ENCODE measurements at regions not wholly inside any gene's neighbourhood (a gene's known extent, or its start where the extent isn't known, plus 50 kb on each side); places are given as distances from the start of the nearest gene placed in this dataset.
"Not testable (repeated sequence)": the region's sequence is repeated elsewhere in the genome, so short reads cannot be mapped to it uniquely, and the experiment has no call there.

DNA sequence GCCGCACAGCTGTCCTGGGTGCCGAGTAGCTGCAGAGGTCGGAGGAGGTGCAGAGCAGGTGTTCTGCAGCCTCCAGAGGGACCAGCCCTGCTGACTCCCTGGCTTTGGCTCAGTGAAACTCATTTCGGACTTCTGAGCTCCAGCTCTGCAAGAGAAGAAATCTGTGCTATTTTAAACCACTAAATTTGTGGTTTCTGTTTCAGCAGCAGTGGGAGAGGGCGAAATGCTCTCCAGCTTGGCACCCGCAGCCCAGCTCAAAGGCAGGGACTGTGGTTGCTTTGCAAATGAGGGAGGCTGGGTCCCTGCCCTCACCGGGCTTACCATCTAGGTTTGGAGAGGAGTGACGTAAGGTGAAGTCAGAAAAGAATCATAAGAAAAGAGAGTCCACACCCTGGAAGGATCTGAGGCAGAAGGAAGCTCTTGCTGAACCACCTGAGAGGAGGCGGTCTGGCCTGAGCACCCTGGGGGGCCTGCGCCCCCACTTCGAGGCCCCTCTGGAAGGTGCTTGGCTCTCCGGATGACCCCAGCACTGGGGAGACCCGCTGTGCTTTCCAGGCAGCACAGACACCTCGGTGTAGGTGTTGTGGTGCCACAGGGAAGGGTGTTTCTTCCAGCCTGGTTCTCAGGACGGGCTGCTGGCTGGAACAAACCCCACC, 112.8 kb upstream of the FAM20C start:
- DNase-seq; H3K27ac ChIP-seq (ENCODE audit: low read length); H3K4me3 ChIP-seq (ENCODE audit: low read length); H3K36me3 ChIP-seq (ENCODE audit: control insufficient read depth, insufficient read depth, low read length); H3K27me3 ChIP-seq (ENCODE audit: control insufficient read depth, insufficient read depth, low read length); H3K4me1 ChIP-seq (ENCODE audit: control insufficient read depth, insufficient read depth, low read length); H3K9me3 ChIP-seq (ENCODE audit: control insufficient read depth, low read depth, low read length): not testable (repeated sequence)
- no CpG with 5 or more reads among the region's 15 CpGs for WGBS (ENCODE audit: insufficient coverage, low lambda C conversion rate)

DNA sequence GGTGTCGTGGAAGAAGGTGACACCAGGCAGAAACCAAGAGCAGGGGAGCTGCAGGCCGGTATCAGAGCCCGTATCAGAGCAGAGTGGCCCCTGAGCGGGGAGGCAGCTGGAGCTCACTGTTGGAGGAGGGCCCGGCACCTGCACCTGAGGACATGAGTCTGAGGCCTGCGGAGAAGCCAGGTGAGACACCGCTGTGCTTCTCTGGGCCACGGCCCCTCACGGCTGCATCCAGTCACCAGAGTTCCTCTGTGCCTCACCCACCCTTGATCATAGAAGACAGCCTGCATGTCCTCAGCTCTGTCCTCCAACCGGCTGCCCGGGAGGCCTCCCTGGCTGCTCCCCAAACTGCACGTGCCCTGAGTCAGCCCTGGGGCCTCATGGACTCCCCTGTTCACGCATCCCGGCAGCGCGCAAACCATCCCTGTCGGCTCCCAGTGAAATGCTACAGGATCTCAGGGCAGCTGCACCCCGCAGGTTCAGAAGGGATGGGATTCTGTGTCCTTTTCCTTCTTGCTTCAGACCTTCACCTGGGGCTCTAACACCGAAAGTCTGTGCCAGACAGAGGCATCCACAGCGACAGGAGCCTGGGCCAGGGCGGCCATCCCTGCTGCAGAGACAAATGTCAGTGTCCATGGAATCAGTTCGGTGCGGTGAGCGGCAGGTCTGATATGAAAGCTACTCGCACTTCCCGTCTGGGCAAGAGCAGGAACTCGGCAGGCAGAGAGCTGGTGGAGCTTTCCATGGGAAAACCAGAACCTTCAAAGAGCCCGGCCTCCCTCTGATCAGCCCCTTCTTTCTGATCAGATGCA, 111.9 kb upstream of the FAM20C start:
- Histone ChIP-seq H3K4me1 (ENCODE audit: control insufficient read depth, insufficient read depth, low read length) (peaks cover 6% of the 10 kb centered on the region), H3K36me3 (ENCODE audit: control insufficient read depth, insufficient read depth, low read length) (no peaks in the 10 kb centered on the region), H3K27me3 (ENCODE audit: control insufficient read depth, insufficient read depth, low read length) (no peaks in the 10 kb centered on the region), H3K9me3 (ENCODE audit: control insufficient read depth, low read depth, low read length) (no peaks in the 10 kb centered on the region), H3K4me3 (ENCODE audit: low read length) (no peak overlapping the region), H3K27ac (ENCODE audit: low read length) (no peak overlapping the region)
- WGBS (ENCODE audit: insufficient coverage, low lambda C conversion rate), result 100% methylated on average over 1 of the region's 28 CpGs
- DNase-seq, result no peak

DNA sequence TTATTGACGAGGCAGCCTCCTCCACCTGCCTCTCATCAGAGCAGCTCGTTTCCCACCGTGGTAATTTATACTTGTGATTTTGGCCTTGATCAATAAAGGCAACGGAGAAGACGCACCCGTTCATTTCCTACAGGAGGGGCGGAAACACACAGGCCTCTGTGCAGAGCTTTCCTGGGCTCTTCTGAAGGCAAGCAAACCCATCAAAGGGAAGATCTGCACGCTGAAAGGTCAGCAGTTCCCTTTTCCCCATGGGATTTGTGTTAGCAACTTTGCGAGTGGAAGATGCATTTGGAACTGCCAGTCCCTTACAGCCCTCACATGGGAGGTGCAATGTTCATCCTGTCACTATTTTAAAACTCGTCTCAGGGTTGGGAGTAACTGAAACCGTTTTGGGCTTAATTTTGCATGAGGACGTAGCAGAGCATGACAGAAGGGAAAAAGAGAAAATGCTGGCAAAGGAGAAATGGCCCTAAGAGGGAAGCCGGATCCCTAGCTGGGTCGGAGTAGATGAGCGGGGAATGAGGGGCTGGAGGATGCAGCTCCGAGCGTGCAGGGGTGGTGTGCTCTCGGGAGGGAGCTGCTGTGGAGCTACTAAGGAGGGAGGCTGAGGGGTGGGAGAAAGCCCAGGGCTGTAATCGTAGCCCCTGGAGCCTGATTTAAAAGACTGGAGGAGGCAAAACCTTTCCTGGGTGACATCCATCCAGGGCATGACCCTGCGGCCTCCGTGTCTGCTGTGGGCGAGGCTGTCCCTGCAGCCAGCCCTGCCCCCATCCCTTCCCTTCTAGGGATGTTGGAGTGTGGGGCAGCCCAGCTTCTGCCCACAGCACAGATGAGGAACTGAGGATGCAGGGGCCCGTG, 111.1 kb upstream of the FAM20C start:
- Histone ChIP-seq H3K36me3 (ENCODE audit: control insufficient read depth, insufficient read depth, low read length) (no peaks in the 10 kb centered on the region), H3K27me3 (ENCODE audit: control insufficient read depth, insufficient read depth, low read length) (no peaks in the 10 kb centered on the region), H3K9me3 (ENCODE audit: control insufficient read depth, low read depth, low read length) (no peaks in the 10 kb centered on the region), H3K4me3 (ENCODE audit: low read length) (no peak overlapping the region), H3K4me1 (ENCODE audit: control insufficient read depth, insufficient read depth, low read length) (peaks cover 6% of the 10 kb centered on the region), H3K27ac (ENCODE audit: low read length) (no peak overlapping the region)
- WGBS (ENCODE audit: insufficient coverage, low lambda C conversion rate), result 100% methylated on average over 3 of the region's 23 CpGs
- DNase-seq, result no peak

DNA sequence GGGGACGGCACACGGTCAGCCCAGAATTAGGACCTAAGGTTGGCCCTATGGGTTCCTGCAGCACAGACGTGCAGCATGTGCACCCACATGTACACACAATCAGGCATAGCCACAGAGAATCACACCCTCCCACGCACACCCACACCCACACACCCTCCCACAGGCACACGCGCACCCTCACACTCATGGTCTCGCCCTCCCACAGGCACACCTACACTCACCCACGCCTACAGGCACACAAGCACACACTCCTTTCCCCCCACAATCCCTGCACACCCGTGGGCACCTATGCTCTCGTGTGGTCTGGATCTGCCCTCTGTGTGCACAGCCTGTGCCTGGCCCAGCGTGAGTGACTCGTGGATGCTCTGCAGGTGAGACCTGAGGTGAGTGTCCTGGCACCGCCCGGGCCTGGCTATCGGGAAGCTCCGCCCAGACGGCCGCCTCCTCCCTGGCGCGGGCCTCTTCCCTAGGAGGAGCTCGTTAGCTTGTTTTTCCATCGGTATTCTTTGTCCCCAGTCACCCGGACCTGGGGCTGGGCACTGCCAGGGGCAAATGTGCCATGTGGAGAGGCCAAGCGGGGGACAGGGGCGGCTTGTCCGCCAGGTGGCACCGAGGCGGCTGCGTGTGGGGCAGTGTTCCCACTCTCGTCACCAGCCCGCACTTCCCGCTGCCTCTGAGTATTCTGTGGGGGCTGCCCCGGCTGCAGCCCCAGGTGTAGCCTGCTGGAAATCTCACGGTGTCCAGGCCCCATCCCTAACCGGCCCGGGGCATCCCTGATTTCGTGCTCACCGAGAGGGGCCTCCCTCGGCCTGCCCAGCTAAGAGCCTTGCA, 110.2 kb upstream of the FAM20C start:
- H3K27me3 ChIP-seq (ENCODE audit: control insufficient read depth, insufficient read depth, low read length), result no peaks in the 10 kb centered on the region
- no peaks in the 10 kb centered on the region for H3K9me3 ChIP-seq (ENCODE audit: control insufficient read depth, low read depth, low read length)
- WGBS (ENCODE audit: insufficient coverage, low lambda C conversion rate), result no CpG with 5 or more reads among the region's 39 CpGs
- no peak overlapping the region for H3K27ac ChIP-seq (ENCODE audit: low read length)
- no peak overlapping the region for H3K4me3 ChIP-seq (ENCODE audit: low read length)
- H3K36me3 ChIP-seq (ENCODE audit: control insufficient read depth, insufficient read depth, low read length), result no peaks in the 10 kb centered on the region
- peak in 1 of 2 donors; percentile 42 for DNase-seq
- H3K4me1 ChIP-seq (ENCODE audit: control insufficient read depth, insufficient read depth, low read length), result peaks cover 6% of the 10 kb centered on the region

- Histone ChIP-seq H3K27me3 (ENCODE audit: control insufficient read depth, insufficient read depth, low read length) (no peaks in the 10 kb centered on the region), H3K36me3 (ENCODE audit: control insufficient read depth, insufficient read depth, low read length) (no peaks in the 10 kb centered on the region), H3K27ac (ENCODE audit: low read length) (no peak overlapping the region), H3K9me3 (ENCODE audit: control insufficient read depth, low read depth, low read length) (no peaks in the 10 kb centered on the region), H3K4me1 (ENCODE audit: control insufficient read depth, insufficient read depth, low read length) (peaks cover 6% of the 10 kb centered on the region), H3K4me3 (ENCODE audit: low read length) (no peak overlapping the region)
- WGBS (ENCODE audit: insufficient coverage, low lambda C conversion rate), result no CpG with 5 or more reads among the region's 11 CpGs
- no peak for DNase-seq
Observed at GRCh38 chr7:82757-83155, 109.6 kb upstream of the FAM20C start.

GRCh38 chr7:83441-83840, 108.9 kb upstream of the FAM20C start:
- Histone ChIP-seq H3K9me3 (ENCODE audit: control insufficient read depth, low read depth, low read length) (no peaks in the 10 kb centered on the region), H3K36me3 (ENCODE audit: control insufficient read depth, insufficient read depth, low read length) (no peaks in the 10 kb centered on the region), H3K27me3 (ENCODE audit: control insufficient read depth, insufficient read depth, low read length) (no peaks in the 10 kb centered on the region), H3K4me1 (ENCODE audit: control insufficient read depth, insufficient read depth, low read length) (peaks cover 6% of the 10 kb centered on the region), H3K4me3 (ENCODE audit: low read length) (no peak overlapping the region), H3K27ac (ENCODE audit: low read length) (no peak overlapping the region)
- DNase-seq, result no peak
- WGBS (ENCODE audit: insufficient coverage, low lambda C conversion rate), result no CpG with 5 or more reads among the region's 12 CpGs

DNA sequence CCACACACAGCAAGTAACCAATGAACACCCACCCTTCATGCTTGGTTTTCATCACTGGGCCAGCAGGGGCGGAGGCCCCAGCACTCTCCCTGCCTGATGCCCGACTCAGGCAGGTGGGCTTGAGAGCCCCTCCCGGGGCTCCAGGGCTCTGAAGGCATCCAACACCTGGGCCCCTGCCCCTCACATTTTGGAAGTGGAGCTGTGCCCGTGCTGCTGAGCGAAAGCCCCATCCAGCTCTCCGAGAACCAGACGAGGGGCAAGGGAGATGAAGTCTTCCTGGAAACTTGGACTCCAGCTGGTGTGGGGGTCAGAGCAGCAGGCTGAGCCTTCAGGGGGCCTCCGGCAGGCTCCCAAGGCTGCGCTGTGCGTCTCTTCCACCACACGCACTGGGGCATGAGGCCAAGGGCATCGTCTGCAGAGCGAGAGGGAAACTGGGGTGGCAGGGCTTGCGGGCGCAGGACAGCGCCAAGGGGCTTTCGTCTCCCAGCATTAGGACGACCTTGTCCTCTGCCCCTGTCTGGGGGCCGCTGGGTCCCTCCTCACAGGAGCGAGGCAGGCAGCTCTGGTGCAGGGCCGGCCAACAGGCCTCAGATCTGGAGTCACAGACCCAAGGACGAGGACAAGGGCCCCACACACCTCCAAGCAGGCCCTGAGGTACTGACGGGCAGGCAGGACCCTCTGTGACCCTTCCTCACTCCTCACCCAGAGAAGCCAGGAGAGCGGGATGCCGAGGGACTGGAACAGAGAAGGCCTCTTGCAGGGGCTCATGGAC, 108.3 kb upstream of the FAM20C start:
- Histone ChIP-seq H3K36me3 (ENCODE audit: control insufficient read depth, insufficient read depth, low read length) (no peaks in the 10 kb centered on the region), H3K4me1 (ENCODE audit: control insufficient read depth, insufficient read depth, low read length) (peaks cover 11% of the 10 kb centered on the region), H3K4me3 (ENCODE audit: low read length) (no peak overlapping the region), H3K9me3 (ENCODE audit: control insufficient read depth, low read depth, low read length) (no peaks in the 10 kb centered on the region), H3K27ac (ENCODE audit: low read length) (no peak overlapping the region), H3K27me3 (ENCODE audit: control insufficient read depth, insufficient read depth, low read length) (no peaks in the 10 kb centered on the region)
- DNase-seq, result no peak
- WGBS (ENCODE audit: insufficient coverage, low lambda C conversion rate), result no CpG with 5 or more reads among the region's 25 CpGs

DNA sequence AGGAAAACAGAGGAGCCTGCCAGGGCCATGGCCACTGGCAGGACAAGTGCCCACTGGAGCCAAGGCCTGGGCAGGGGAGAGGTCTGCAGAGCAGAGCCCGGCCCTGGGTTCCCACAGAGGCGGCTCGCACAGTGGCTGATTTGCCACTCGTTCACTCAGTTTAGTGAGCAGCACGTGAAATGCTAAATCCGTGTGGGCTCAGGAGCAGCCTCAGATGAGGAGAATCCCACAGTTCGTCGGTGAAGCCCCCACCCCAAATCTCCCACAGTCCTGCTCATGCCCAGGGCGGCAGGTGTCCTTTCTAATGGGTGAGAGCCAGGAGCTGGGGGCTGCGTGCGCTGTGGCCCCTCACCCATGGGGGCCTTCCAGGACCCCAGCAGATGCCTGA, 107.7 kb upstream of the FAM20C start:
- Histone ChIP-seq H3K27ac (ENCODE audit: low read length) (no peak overlapping the region), H3K9me3 (ENCODE audit: control insufficient read depth, low read depth, low read length) (no peaks in the 10 kb centered on the region), H3K27me3 (ENCODE audit: control insufficient read depth, insufficient read depth, low read length) (no peaks in the 10 kb centered on the region), H3K4me1 (ENCODE audit: control insufficient read depth, insufficient read depth, low read length) (peaks cover 17% of the 10 kb centered on the region), H3K36me3 (ENCODE audit: control insufficient read depth, insufficient read depth, low read length) (no peaks in the 10 kb centered on the region), H3K4me3 (ENCODE audit: low read length) (no peak overlapping the region)
- no CpG with 5 or more reads among the region's 11 CpGs for WGBS (ENCODE audit: insufficient coverage, low lambda C conversion rate)
- DNase-seq, result no peak

DNA sequence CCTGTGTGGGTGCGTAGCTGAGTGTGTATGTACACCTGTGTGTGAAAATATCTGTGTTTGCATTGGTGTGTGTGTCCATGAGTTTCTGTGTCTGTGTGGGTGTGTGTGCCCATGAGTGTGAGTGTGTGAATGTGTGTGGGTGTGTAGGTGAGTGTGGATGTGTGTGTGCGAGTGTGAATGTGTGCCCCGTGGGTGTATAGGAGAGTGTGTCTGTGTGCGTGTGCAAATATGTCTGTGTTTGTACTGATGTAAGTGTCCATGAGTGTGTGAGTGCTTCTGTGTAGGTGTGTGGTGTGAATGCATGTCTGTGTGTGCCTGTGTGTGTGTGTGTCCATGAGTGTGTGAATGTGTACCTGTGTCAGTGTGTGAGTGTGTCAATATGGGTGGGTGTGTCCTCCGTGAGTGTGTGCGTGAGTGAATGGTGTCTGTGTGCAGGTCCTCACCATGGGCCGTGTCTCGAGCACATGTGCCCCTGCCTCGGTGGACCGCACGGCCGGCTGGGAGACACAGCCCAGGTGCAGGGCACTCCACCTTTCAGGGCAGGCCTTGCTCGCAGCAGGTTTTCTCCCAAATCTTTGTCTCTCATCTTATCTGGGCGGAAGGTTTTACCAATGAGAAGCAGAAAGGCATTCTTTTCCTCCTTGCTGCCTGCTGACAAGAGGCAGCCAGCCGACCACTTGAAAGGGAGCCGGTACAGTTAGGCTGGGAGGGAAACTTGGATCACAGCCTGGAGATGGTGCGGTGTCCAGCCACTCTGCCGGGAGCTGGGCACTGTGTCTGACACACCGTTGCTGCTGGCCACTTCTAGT, 107.1 kb upstream of the FAM20C start:
- H3K36me3 ChIP-seq (ENCODE audit: control insufficient read depth, insufficient read depth, low read length), result no peaks in the 10 kb centered on the region
- no peak overlapping the region for H3K27ac ChIP-seq (ENCODE audit: low read length)
- no peak overlapping the region for H3K4me3 ChIP-seq (ENCODE audit: low read length)
- DNase-seq, result no peak
- H3K4me1 ChIP-seq (ENCODE audit: control insufficient read depth, insufficient read depth, low read length), result peaks cover 23% of the 10 kb centered on the region
- whole genome bisulfite sequencing (ENCODE audit: insufficient coverage, low lambda C conversion rate), result no CpG with 5 or more reads among the region's 19 CpGs
- no peaks in the 10 kb centered on the region for H3K27me3 ChIP-seq (ENCODE audit: control insufficient read depth, insufficient read depth, low read length)
- H3K9me3 ChIP-seq (ENCODE audit: control insufficient read depth, low read depth, low read length), result no peaks in the 10 kb centered on the region
